ENCODE measurements at regions not wholly inside any gene's neighbourhood (a gene's known extent, or its start where the extent isn't known, plus 50 kb on each side); places are given as distances from the start of the nearest gene placed in this dataset.

DNA sequence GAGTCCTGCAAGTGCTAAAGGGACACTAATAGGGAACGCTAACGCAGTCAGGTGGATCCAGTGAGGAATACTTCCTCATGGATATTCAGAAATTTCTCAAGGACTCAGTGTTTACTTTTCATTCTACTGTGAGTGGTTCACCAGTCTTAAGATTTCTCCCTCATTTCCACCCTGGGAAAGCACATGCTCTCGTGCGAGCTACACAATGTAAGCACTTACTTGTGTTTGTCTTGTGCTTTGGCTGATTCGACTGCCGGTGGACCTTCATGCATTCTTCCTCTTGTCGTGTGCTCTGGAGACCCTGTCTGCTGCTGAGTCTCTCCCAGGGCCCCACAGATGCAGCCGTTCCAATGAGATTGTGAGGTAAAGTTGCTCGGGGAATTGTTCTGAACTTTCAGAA is 180.1 kb downstream of the NUFIP1 start:
- Mint-ChIP-seq H3K36me3 (ENCODE audit: low read depth) (no peaks in the 10 kb centered on the region), H3K4me3 (ENCODE audit: unreplicated experiment) (peak overlapping the region; percentile 40), H3K4me1 (ENCODE audit: low read depth) (peaks cover 51% of the 10 kb centered on the region), H3K27ac (ENCODE audit: unreplicated experiment) (peak overlapping the region; percentile 91), H3K9me3 (ENCODE audit: low read depth) (no peaks in the 10 kb centered on the region), H3K27me3 (ENCODE audit: low read depth) (no peaks in the 10 kb centered on the region)
- TF ChIP-seq, protein P1, sequence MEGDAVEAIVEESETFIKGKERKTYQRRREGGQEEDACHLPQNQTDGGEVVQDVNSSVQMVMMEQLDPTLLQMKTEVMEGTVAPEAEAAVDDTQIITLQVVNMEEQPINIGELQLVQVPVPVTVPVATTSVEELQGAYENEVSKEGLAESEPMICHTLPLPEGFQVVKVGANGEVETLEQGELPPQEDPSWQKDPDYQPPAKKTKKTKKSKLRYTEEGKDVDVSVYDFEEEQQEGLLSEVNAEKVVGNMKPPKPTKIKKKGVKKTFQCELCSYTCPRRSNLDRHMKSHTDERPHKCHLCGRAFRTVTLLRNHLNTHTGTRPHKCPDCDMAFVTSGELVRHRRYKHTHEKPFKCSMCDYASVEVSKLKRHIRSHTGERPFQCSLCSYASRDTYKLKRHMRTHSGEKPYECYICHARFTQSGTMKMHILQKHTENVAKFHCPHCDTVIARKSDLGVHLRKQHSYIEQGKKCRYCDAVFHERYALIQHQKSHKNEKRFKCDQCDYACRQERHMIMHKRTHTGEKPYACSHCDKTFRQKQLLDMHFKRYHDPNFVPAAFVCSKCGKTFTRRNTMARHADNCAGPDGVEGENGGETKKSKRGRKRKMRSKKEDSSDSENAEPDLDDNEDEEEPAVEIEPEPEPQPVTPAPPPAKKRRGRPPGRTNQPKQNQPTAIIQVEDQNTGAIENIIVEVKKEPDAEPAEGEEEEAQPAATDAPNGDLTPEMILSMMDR (IDR thresholded peaks at IDR 0.05): no peak
- no peak for DNase-seq (ENCODE audit: low spot score)

DNA sequence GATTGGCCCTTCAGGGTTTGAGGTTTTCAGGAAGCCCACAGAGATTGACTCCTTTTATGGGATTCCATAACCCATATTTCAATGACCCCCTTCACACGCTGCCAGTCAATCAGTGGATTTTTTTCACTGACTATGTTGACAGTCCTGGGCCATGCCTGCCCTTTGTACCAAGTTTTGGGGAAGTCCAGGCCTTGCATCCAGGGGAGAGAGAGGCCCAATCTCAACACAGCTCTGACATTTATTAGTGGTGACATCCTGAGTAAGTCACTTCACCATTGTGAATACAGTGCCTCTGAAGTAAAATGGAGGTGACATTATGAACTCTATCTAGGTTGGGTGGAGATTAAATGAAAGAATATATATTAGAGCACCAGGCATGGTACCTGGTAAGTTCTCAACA is 181.1 kb downstream of the NUFIP1 start:
- peaks cover 41% of the 10 kb centered on the region for H3K4me1 Mint-ChIP-seq (ENCODE audit: low read depth)
- no peaks in the 10 kb centered on the region for H3K27me3 Mint-ChIP-seq (ENCODE audit: low read depth)
- no peak overlapping the region for H3K4me3 Mint-ChIP-seq (ENCODE audit: unreplicated experiment)
- H3K9me3 Mint-ChIP-seq (ENCODE audit: low read depth): no peaks in the 10 kb centered on the region
- no peak for DNase-seq (ENCODE audit: low spot score)
- H3K36me3 Mint-ChIP-seq (ENCODE audit: low read depth): no peaks in the 10 kb centered on the region
- TF ChIP-seq, protein P1 (IDR thresholded peaks at IDR 0.05): no peak
- H3K27ac Mint-ChIP-seq (ENCODE audit: unreplicated experiment): no peak overlapping the region

DNA sequence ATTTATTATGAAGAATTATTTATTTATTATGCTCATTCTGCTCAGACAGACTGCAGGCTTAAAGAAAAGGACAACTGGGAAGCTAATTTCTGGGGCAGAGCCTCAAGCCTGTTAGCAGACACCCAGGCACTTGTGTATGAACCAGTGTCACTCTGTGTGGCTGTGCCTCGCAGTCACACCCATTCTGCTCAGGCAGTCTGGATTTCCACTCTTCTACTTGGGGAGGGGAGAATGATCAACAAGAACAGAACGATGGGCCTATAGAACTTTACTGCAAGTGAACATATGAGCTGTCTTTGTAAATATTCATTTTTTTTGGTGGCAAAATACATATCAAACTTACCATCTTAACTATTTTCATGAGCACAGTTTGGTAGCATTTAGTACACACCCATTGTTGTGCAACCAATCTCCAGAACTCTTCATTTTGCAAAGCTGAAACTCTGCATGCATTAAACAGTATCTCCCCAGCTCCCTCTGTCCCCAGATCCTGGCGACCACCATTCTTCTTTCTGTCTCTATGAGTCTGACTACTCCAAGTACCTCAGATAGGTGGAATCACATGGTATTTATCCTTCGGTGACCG is 181.7 kb downstream of the NUFIP1 start:
- no peak overlapping the region for H3K4me3 Mint-ChIP-seq (ENCODE audit: unreplicated experiment)
- H3K27me3 Mint-ChIP-seq (ENCODE audit: low read depth): no peaks in the 10 kb centered on the region

DNA sequence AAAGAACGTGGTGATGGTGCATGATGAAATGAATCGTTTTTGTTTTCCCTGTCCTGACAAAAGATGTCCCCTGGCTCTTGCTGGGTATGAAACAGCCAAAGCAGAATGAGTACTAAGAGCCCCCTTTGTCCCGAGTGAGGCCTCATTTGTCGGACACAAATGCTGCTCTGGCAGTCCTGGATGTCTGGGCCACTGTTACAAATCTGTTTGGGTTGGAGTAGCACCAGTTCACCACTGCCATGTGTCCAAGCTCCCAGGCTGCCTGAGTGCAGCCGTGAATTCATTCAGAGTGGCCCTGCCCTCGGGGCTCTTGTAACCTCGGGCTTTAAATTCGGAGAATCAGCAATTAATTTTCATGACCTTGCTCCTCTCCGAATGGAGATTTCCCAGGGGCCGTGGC is 182.4 kb downstream of the NUFIP1 start:
- Mint-ChIP-seq H3K27me3 (ENCODE audit: low read depth) (no peaks in the 10 kb centered on the region), H3K27ac (ENCODE audit: unreplicated experiment) (no peak overlapping the region), H3K36me3 (ENCODE audit: low read depth) (no peaks in the 10 kb centered on the region), H3K4me1 (ENCODE audit: low read depth) (peaks cover 39% of the 10 kb centered on the region), H3K4me3 (ENCODE audit: unreplicated experiment) (no peak overlapping the region), H3K9me3 (ENCODE audit: low read depth) (no peaks in the 10 kb centered on the region)
- no peak for DNase-seq (ENCODE audit: low spot score)
- TF ChIP-seq, protein P1 (IDR thresholded peaks at IDR 0.05): no peak

More for the DNA sequence above, 181.7 kb downstream of the NUFIP1 start:
- DNase-seq (ENCODE audit: low spot score): no peak
- TF ChIP-seq, protein P1 (IDR thresholded peaks at IDR 0.05): no peak
- Mint-ChIP-seq H3K9me3 (ENCODE audit: low read depth) (no peaks in the 10 kb centered on the region), H3K4me1 (ENCODE audit: low read depth) (peaks cover 39% of the 10 kb centered on the region), H3K27ac (ENCODE audit: unreplicated experiment) (no peak overlapping the region), H3K36me3 (ENCODE audit: low read depth) (no peaks in the 10 kb centered on the region)

DNA sequence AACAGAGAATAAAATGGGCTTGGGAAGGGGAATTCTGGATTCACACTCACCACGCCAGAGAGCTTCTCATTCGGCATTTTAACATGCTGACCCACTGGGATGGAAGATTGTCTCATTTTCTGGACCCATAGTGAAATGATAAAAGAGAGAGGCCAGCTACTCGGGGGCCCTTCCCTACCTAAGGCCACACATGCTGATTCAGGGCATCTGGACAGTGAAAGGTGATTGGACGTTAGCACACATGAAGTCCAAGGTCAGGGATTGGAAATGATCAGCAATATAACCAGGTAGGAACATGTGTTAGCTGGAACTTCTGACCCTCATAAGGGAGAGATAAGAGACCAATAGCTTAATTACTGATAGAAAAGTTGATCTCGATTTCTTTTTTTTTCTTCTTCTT is 183.7 kb downstream of the NUFIP1 start:
- H3K4me3 Mint-ChIP-seq (ENCODE audit: unreplicated experiment): no peak overlapping the region
- no peaks in the 10 kb centered on the region for H3K9me3 Mint-ChIP-seq (ENCODE audit: low read depth)
- no peak for DNase-seq (ENCODE audit: low spot score)
- H3K4me1 Mint-ChIP-seq (ENCODE audit: low read depth): peaks cover 30% of the 10 kb centered on the region
- no peaks in the 10 kb centered on the region for H3K27me3 Mint-ChIP-seq (ENCODE audit: low read depth)
- H3K27ac Mint-ChIP-seq (ENCODE audit: unreplicated experiment): no peak overlapping the region
- TF ChIP-seq, protein P1 (IDR thresholded peaks at IDR 0.05): no peak
- no peaks in the 10 kb centered on the region for H3K36me3 Mint-ChIP-seq (ENCODE audit: low read depth)

Measured in chondrocyte (in vitro differentiated cells).